SK-N-SH (cell line): ENCODE measurements at regions not wholly inside any gene's neighbourhood (a gene's known extent, or its start where the extent isn't known, plus 50 kb on each side); places are given as distances from the start of the nearest gene placed in this dataset.
"Not testable (repeated sequence)": the region's sequence is repeated elsewhere in the genome, so short reads cannot be mapped to it uniquely, and the experiment has no call there.

Experiments
- CTCF ChIA-PET: fragments of 300-600, 350-600 bp; formaldehyde crosslinking; extraction: SDS; loops from one replicate; lab custom pipeline; 2021; lab: Yijun Ruan, JAX
- POLR2A ChIA-PET: fragments of 350-600 bp; sonication (Branson Sonifier 250); formaldehyde crosslinking; extraction: SDS; loops from one replicate; lab custom pipeline; 2020; ENCODE audit warnings: antibody characterized with exemption, inconsistent platforms; lab: Yijun Ruan, JAX
- DNase-seq: peaks from one replicate; pipeline ENCODE4 v3.0.0; 2012
- H2AFZ ChIP-seq: fragments of 200-600 bp; sonication (generic); 2 replicates; pipeline ENCODE4 v1.8.1; 2016; ENCODE audit warnings: antibody characterized with exemption, mild to moderate bottlenecking, low read depth
- H3F3A ChIP-seq: fragments of 200-600 bp; sonication (generic); replicated peaks from 2 replicates; pipeline ENCODE3; 2016; ENCODE audit warnings: antibody characterized with exemption, mild to moderate bottlenecking; ENCODE audit not compliant: insufficient read depth
- H3K27ac ChIP-seq, 2 experiments: fragments of 200-500 bp in 1 of 2; fragments of 200-600 bp in 1 of 2; sonication (Bioruptor generic) in 1 of 2; sonication (generic), shearing (Covaris generic) in 1 of 2; 2 replicates each; pipeline versions ENCODE4 v1.5.1 to v1.6.1; 2014 to 2016; ENCODE audit warnings: low read depth in 2 of 2, inconsistent platforms in 1 of 2, low read length in 1 of 2, mild to moderate bottlenecking in 1 of 2, mixed read lengths in 1 of 2
- H3K27me3 ChIP-seq: fragments of 200-600 bp; sonication (generic), shearing (Covaris generic); 2 replicates; pipeline ENCODE4 v1.6.1; 2016; ENCODE audit warnings: mixed run types; ENCODE audit not compliant: insufficient read depth
- H3K36me3 ChIP-seq, 2 experiments: fragments of 200-500 bp in 1 of 2; fragments of 200-600 bp in 1 of 2; sonication (Bioruptor generic) in 1 of 2; sonication (generic) in 1 of 2; replicated peaks in 1 of 2; 2 replicates each; pipeline versions ENCODE3 to v1.5.1; 2014 to 2016; ENCODE audit warnings: low read length in 1 of 2, mild to moderate bottlenecking in 1 of 2; ENCODE audit not compliant: insufficient read depth in 2 of 2, control insufficient read depth in 1 of 2
- H3K4me1 ChIP-seq, 2 experiments: fragments of 200-500 bp in 1 of 2; fragments of 200-600 bp in 1 of 2; sonication (Bioruptor generic) in 1 of 2; sonication (generic), shearing (Covaris generic) in 1 of 2; 2 replicates each; pipeline versions ENCODE4 v1.5.1 to v1.6.1; 2014 to 2016; ENCODE audit warnings: low read depth in 1 of 2, low read length in 1 of 2, mixed run types in 1 of 2; ENCODE audit not compliant: insufficient read depth in 2 of 2, control insufficient read depth in 1 of 2
- H3K4me2 ChIP-seq: fragments of 200-600 bp; sonication (generic), shearing (Covaris generic); 2 replicates; pipeline ENCODE4 v1.6.1; 2017; ENCODE audit warnings: mixed run types
- H3K4me3 ChIP-seq, 2 experiments: fragments of 200-500 bp in 1 of 2; fragments of 200-600 bp in 1 of 2; sonication (Bioruptor generic) in 1 of 2; sonication (generic), shearing (Covaris generic) in 1 of 2; 2 replicates each; pipeline versions ENCODE4 v1.5.1 to v1.8.1; 2014 to 2016; ENCODE audit warnings: low read depth in 2 of 2, inconsistent platforms in 1 of 2, low read length in 1 of 2, mild to moderate bottlenecking in 1 of 2, mixed read lengths in 1 of 2, moderate library complexity in 1 of 2
- H3K79me2 ChIP-seq: fragments of 200-600 bp; sonication (generic); 2 replicates; pipeline ENCODE4 v1.8.1; 2017; ENCODE audit warnings: mild to moderate bottlenecking; ENCODE audit not compliant: insufficient read depth
- H3K9ac ChIP-seq: fragments of 200-600 bp; sonication (generic); 2 replicates; pipeline ENCODE4 v1.6.1; 2017; ENCODE audit warnings: mixed run types
- H3K9me2 ChIP-seq: fragments of 200-600 bp; sonication (generic); 2 replicates; pipeline ENCODE4 v1.6.1; 2017; ENCODE audit warnings: mixed run types
- H3K9me3 ChIP-seq: fragments of 200-600 bp; sonication (generic); 2 replicates; pipeline ENCODE4 v1.6.1; 2017; ENCODE audit warnings: mixed run types, mild to moderate bottlenecking, moderate library complexity
- H4K20me1 ChIP-seq: fragments of 200-600 bp; sonication (generic); 2 replicates; pipeline ENCODE4 v1.6.1; 2017; ENCODE audit warnings: mild to moderate bottlenecking, mixed run types; ENCODE audit not compliant: insufficient read depth
- ELF1 ChIP-seq: IDR thresholded peaks from 2 replicates; pipeline ENCODE4 v1.4.0; 2012
- EZH2phosphoT487 ChIP-seq: fragments of 200-600 bp; sonication (generic); IDR thresholded peaks from 2 replicates; pipeline ENCODE4 v1.6.1; 2017; ENCODE audit warnings: low read depth, mixed run types, mild to moderate bottlenecking, antibody characterized with exemption, moderate library complexity, borderline replicate concordance
- FOSL2 ChIP-seq: IDR thresholded peaks from 2 replicates; pipeline ENCODE4 v1.4.0; 2012; ENCODE audit warnings: low read depth, mild to moderate bottlenecking, moderate library complexity, borderline replicate concordance
- FOXM1 ChIP-seq: IDR thresholded peaks from 2 replicates; pipeline ENCODE4 v1.4.0; 2012; ENCODE audit warnings: low read depth, mild to moderate bottlenecking
- GATA2 ChIP-seq: sonication (generic); formaldehyde crosslinking; IDR thresholded peaks from 2 replicates; pipeline ENCODE4 v1.5.0; 2020; ENCODE audit warnings: mild to moderate bottlenecking, missing genetic modification reagents
- JUND ChIP-seq: IDR thresholded peaks from 2 replicates; pipeline ENCODE4 v1.4.0; 2012
- MEF2A ChIP-seq: IDR thresholded peaks from 2 replicates; pipeline ENCODE4 v1.4.0; 2012; ENCODE audit warnings: low read depth, borderline replicate concordance
- NFIC ChIP-seq: IDR thresholded peaks from 2 replicates; pipeline ENCODE4 v1.4.0; 2012; ENCODE audit warnings: borderline replicate concordance
- PBX3 ChIP-seq: IDR thresholded peaks from 2 replicates; pipeline ENCODE4; 2012
- RAD21 ChIP-seq: IDR thresholded peaks from 2 replicates; pipeline ENCODE4 v1.6.1; 2012; ENCODE audit warnings: mild to moderate bottlenecking, low read length
- RXRA ChIP-seq: IDR thresholded peaks from 2 replicates; pipeline ENCODE4 v1.4.0; 2012; ENCODE audit warnings: low read depth, mild to moderate bottlenecking, borderline replicate concordance
- TAF1 ChIP-seq: IDR thresholded peaks from 2 replicates; pipeline ENCODE4 v1.6.1; 2012; ENCODE audit warnings: low read depth, mild to moderate bottlenecking, low read length, moderate library complexity, borderline replicate concordance
- TCF12 ChIP-seq: IDR thresholded peaks from 2 replicates; pipeline ENCODE4 v1.4.0; 2012
- TEAD4 ChIP-seq: IDR thresholded peaks from 2 replicates; pipeline ENCODE4 v1.4.0; 2012; ENCODE audit warnings: mild to moderate bottlenecking, borderline replicate concordance; ENCODE audit not compliant: insufficient read depth
- WGBS: methylation state at CpG from one replicate; pipeline ENCODE4 v1.1.6; 2017; ENCODE audit warnings: low lambda C conversion rate; 5-methylcytosine and 5-hydroxymethylcytosine counted together
- TF ChIP-seq, protein P1 (sequence below): fragments of 150-350 bp; IDR thresholded peaks from 2 replicates; pipeline ENCODE4 v1.6.1; 2017; ENCODE audit warnings: antibody characterized with exemption, low read length, low read depth, borderline replicate concordance
- TF ChIP-seq, protein P2 (sequence below): IDR thresholded peaks from 2 replicates; pipeline ENCODE4 v1.4.0; 2012; ENCODE audit warnings: low read depth

- peaks cover 0 to 4% of the 10 kb centered on the region in 2 experiments; a peak in 2 of 4 replicates for H3K4me1 ChIP-seq
- TF ChIP-seq ELF1 (no peak), NFIC (0 out of 2 replicates have a peak, but pooled peaks have one; percentile 15), MEF2A (0 out of 2 replicates have a peak, but pooled peaks have one; percentile 30), EZH2phosphoT487 (no peak)
- H2AFZ ChIP-seq = no peak overlapping the region
- CTCF ChIA-PET = interaction anchor here (1.3 kb wide), 1 partner anchor 10 kb away, joined by 3 read pairs; no protein-coding TSS in a partner anchor
- no peak for DNase-seq
- H3K9me2 ChIP-seq = no peaks in the 10 kb centered on the region
- no peaks in the 10 kb centered on the region for H3K27me3 ChIP-seq
- no peak overlapping the region for H3K4me3 ChIP-seq
- H3K4me2 ChIP-seq = no peak overlapping the region
- H3K36me3 ChIP-seq = peaks cover 0 to 15% of the 10 kb centered on the region in 2 experiments
- peak overlapping the region in 1 of 2 experiments; percentile 78; a peak in 2 of 4 replicates for H3K27ac ChIP-seq
- no peaks in the 10 kb centered on the region for H3K79me2 ChIP-seq
- POLR2A ChIA-PET = no interaction called here
- 36% methylated on average over 1 of the region's 1 CpG for WGBS
- H3K9ac ChIP-seq = no peak overlapping the region
- H3K9me3 ChIP-seq = peaks cover 13% of the 10 kb centered on the region; the same call in 1 of the 2 replicates
- H4K20me1 ChIP-seq = no peaks in the 10 kb centered on the region
- H3F3A ChIP-seq = peaks cover 21% of the 10 kb centered on the region
Measured at GRCh38 chr4:114257501-114257900, 278.1 kb upstream of the ARSJ start.

DNA sequence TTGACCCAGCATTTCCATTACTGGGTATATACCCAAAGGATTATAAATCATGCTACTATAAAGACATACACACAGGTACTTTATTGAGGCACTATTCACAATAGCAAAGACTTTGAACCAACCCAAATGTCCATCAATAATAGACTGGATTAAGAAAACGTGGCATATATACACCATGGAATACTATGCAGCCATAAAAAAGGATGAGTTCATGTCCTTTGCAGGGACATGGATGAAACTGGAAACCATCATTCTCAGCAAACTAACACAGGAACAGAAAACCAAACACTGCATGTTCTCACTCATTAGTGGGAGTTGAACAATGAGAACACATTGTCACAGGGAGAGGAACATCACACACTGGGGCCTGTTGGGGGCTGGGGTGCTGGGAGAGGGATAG, 283.0 kb upstream of the ARSJ start:
- H3K4me1 ChIP-seq = peaks cover 4 to 11% of the 10 kb centered on the region in 2 experiments; a peak in 3 of 4 replicates
- H3K9me3 ChIP-seq, H3K4me3 ChIP-seq, POLR2A ChIA-PET, H3K9ac ChIP-seq, H3K4me2 ChIP-seq, H3K9me2 ChIP-seq, H3K27me3 ChIP-seq, CTCF ChIA-PET, H2AFZ ChIP-seq, DNase-seq, H3K36me3 ChIP-seq, H4K20me1 ChIP-seq, H3K79me2 ChIP-seq: not testable (repeated sequence)
- 67% methylated on average over 1 of the region's 1 CpG for WGBS
- peak overlapping the region in 1 of 2 experiments; percentile 79; a peak in 2 of 4 replicates for H3K27ac ChIP-seq
- peaks cover 33% of the 10 kb centered on the region for H3F3A ChIP-seq

- Histone ChIP-seq H3K79me2 (no peaks in the 10 kb centered on the region), H3K4me3 (no peak overlapping the region), H3K27ac (peak overlapping the region in 1 of 2 experiments; percentile 79; a peak in 2 of 4 replicates), H4K20me1 (no peaks in the 10 kb centered on the region), H3K4me2 (0 out of 2 replicates have a peak overlapping the region, but pooled peaks have one; percentile 13), H3K9me2 (no peaks in the 10 kb centered on the region), H3K9ac (no peak overlapping the region), H2AFZ (no peak overlapping the region), H3F3A (peaks cover 28% of the 10 kb centered on the region), H3K36me3 (no peaks in the 10 kb centered on the region), H3K9me3 (no peaks in the 10 kb centered on the region), H3K27me3 (no peaks in the 10 kb centered on the region), H3K4me1 (peaks cover 4 to 11% of the 10 kb centered on the region in 2 experiments; a peak in 3 of 4 replicates)
- TF ChIP-seq GATA2 (CRISPR knock-in tag) (no peak), JUND (peak; percentile 65), RAD21 (no peak), PBX3 (no peak), RXRA (0 out of 2 replicates have a peak, but pooled peaks have one; percentile 26), TEAD4 (0 out of 2 replicates have a peak, but pooled peaks have one; percentile 44), TCF12 (peak; percentile 54), FOXM1 (no peak), TAF1 (no peak), NFIC (no peak), FOSL2 (peak; percentile 61; the same call in 1 of the 2 replicates), EZH2phosphoT487 (no peak)
- TF ChIP-seq, protein P1, sequence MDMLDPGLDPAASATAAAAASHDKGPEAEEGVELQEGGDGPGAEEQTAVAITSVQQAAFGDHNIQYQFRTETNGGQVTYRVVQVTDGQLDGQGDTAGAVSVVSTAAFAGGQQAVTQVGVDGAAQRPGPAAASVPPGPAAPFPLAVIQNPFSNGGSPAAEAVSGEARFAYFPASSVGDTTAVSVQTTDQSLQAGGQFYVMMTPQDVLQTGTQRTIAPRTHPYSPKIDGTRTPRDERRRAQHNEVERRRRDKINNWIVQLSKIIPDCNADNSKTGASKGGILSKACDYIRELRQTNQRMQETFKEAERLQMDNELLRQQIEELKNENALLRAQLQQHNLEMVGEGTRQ = no peak
- TF ChIP-seq, protein P2, sequence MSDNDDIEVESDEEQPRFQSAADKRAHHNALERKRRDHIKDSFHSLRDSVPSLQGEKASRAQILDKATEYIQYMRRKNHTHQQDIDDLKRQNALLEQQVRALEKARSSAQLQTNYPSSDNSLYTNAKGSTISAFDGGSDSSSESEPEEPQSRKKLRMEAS = no peak
- no peak for DNase-seq
- 41% methylated on average over 2 of the region's 2 CpGs for WGBS
- CTCF ChIA-PET = interaction anchor here (1.3 kb wide), 1 partner anchor 23 kb away, joined by 3 read pairs; no protein-coding TSS in a partner anchor
- POLR2A ChIA-PET = no interaction called here
Measured at GRCh38 chr4:114263233-114263632, 283.8 kb upstream of the ARSJ start.
